OCI-LY1 (cell line): ENCODE measurements at regions not wholly inside any gene's neighbourhood (a gene's known extent, or its start where the extent isn't known, plus 50 kb on each side); places are given as distances from the start of the nearest gene placed in this dataset.

Experiments used
- H2AFZ ChIP-seq: fragments of 200-600 bp; sonication (generic), shearing (Covaris generic); 2 replicates; pipeline ENCODE4 v1.6.0; 2014; ENCODE audit warnings: antibody characterized with exemption, mild to moderate bottlenecking, low read length
- H3F3A ChIP-seq: fragments of 200-600 bp; sonication (generic), shearing (Covaris generic); 2 replicates; pipeline ENCODE4 v1.6.0; 2014; ENCODE audit warnings: mild to moderate bottlenecking, antibody characterized with exemption, low read length, moderate library complexity; ENCODE audit not compliant: insufficient read depth
- H3K27ac ChIP-seq: fragments of 200-600 bp; sonication (generic); 2 replicates; pipeline ENCODE4 v1.5.1; 2014; ENCODE audit warnings: low read length, mixed run types, mild to moderate bottlenecking, low read depth; ENCODE audit not compliant: poor library complexity, severe bottlenecking
- H3K27me3 ChIP-seq: fragments of 200-600 bp; sonication (generic); 2 replicates; pipeline ENCODE4 v1.6.0; 2014; ENCODE audit warnings: antibody characterized with exemption, mild to moderate bottlenecking, low read length, moderate library complexity; ENCODE audit not compliant: insufficient read depth
- H3K36me3 ChIP-seq: fragments of 200-600 bp; sonication (generic); 2 replicates; pipeline ENCODE4 v1.6.1; 2014; ENCODE audit warnings: mild to moderate bottlenecking, antibody characterized with exemption, low read length, moderate library complexity, mixed read lengths; ENCODE audit not compliant: insufficient read depth
- H3K4me1 ChIP-seq: fragments of 200-600 bp; sonication (generic); 2 replicates; pipeline ENCODE4 v1.5.1; 2014; ENCODE audit warnings: mild to moderate bottlenecking, low read length, moderate library complexity; ENCODE audit not compliant: insufficient read depth, severe bottlenecking
- H3K4me2 ChIP-seq: fragments of 200-600 bp; sonication (generic), shearing (Covaris generic); 2 replicates; pipeline ENCODE4 v1.6.1; 2014; ENCODE audit warnings: low read length
- H3K4me3 ChIP-seq: fragments of 200-600 bp; sonication (generic); 2 replicates; pipeline ENCODE4 v1.5.1; 2014; ENCODE audit warnings: low read length, low read depth, mild to moderate bottlenecking, mixed read lengths; ENCODE audit not compliant: poor library complexity, severe bottlenecking
- H3K79me2 ChIP-seq: fragments of 200-600 bp; shearing (Covaris generic); 2 replicates; pipeline ENCODE4 v1.6.1; 2016; ENCODE audit warnings: mixed run types, low read length, mixed read lengths; ENCODE audit not compliant: insufficient read depth
- H3K9ac ChIP-seq: fragments of 200-600 bp; sonication (generic), shearing (Covaris generic); 2 replicates; pipeline ENCODE4 v1.6.1; 2014; ENCODE audit warnings: mild to moderate bottlenecking, low read length, mixed read lengths
- H3K9me2 ChIP-seq: fragments of 200-600 bp; sonication (generic), shearing (Covaris generic); 2 replicates; pipeline ENCODE4 v1.6.1; 2014; ENCODE audit warnings: low read depth, mild to moderate bottlenecking, low read length, mixed read lengths
- H3K9me3 ChIP-seq: fragments of 200-600 bp; shearing (Covaris generic); 2 replicates; pipeline ENCODE4 v1.6.1; 2014; ENCODE audit warnings: low read length, mixed read lengths
- H4K20me1 ChIP-seq: fragments of 200-600 bp; sonication (generic), shearing (Covaris generic); 2 replicates; pipeline ENCODE4 v1.6.0; 2016; ENCODE audit warnings: mild to moderate bottlenecking, low read length; ENCODE audit not compliant: insufficient read depth
- CTCF ChIP-seq: fragments of 200-600 bp; sonication (generic), shearing (Covaris generic); IDR thresholded peaks from 2 replicates; pipeline ENCODE4 v1.5.1; 2017; ENCODE audit warnings: mild to moderate bottlenecking, antibody characterized with exemption, low read length, moderate library complexity, mixed read lengths
- EZH2 ChIP-seq: fragments of 200-600 bp; sonication (generic), shearing (Covaris generic); IDR thresholded peaks from 2 replicates; pipeline ENCODE4 v1.8.0; 2017; ENCODE audit warnings: borderline replicate concordance, mixed run types, mild to moderate bottlenecking, antibody characterized with exemption, low read length, moderate library complexity, mixed read lengths

- H3K79me2 ChIP-seq: no peaks in the 10 kb centered on the region
- no peaks in the 10 kb centered on the region for H3K9me2 ChIP-seq
- no peak overlapping the region for H2AFZ ChIP-seq
- no peaks in the 10 kb centered on the region for H3F3A ChIP-seq
- H3K9me3 ChIP-seq: no peaks in the 10 kb centered on the region
- no peak for TF ChIP-seq EZH2
- TF ChIP-seq CTCF: no peak
- H3K4me3 ChIP-seq: no peak overlapping the region
- H3K36me3 ChIP-seq: no peaks in the 10 kb centered on the region
- no peaks in the 10 kb centered on the region for H3K27me3 ChIP-seq
- H3K4me1 ChIP-seq: no peaks in the 10 kb centered on the region
- H3K4me2 ChIP-seq: no peak overlapping the region
- H4K20me1 ChIP-seq: no peaks in the 10 kb centered on the region
- no peak overlapping the region for H3K27ac ChIP-seq
- H3K9ac ChIP-seq: no peak overlapping the region
These were observed 275.6 kb downstream of the TFAP2B start for GRCh38 chr6:51094271-51094670.

DNA sequence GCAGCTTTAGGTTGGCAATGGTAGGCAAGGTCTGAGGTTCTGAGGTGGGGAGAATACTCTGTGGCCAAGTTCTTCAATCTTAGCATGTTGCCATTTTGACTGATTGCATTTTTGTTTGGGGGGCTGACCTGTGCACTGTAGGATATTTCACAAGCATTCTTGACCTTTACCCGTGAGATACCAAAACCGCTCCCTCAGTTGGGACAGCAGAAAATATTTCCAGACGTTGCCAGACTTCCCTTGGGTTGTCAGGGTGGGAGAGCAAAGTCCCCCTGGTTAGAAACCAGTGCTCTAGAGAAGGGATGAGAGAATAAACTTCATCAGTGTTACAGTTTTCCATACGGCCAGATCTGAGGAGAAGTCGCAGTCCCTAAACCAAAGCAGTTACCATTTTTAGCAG, 279.6 kb downstream of the TFAP2B start:
- no peaks in the 10 kb centered on the region for H3K9me3 ChIP-seq
- no peak overlapping the region for H2AFZ ChIP-seq
- no peak overlapping the region for H3K4me2 ChIP-seq
- H3K4me1 ChIP-seq: no peaks in the 10 kb centered on the region
- no peak overlapping the region for H3K27ac ChIP-seq
- no peak overlapping the region for H3K9ac ChIP-seq
- H3K36me3 ChIP-seq: no peaks in the 10 kb centered on the region
- no peak for TF ChIP-seq CTCF
- no peak for TF ChIP-seq EZH2
- H4K20me1 ChIP-seq: no peaks in the 10 kb centered on the region
- no peak overlapping the region for H3K4me3 ChIP-seq
- no peaks in the 10 kb centered on the region for H3F3A ChIP-seq
- H3K79me2 ChIP-seq: no peaks in the 10 kb centered on the region
- H3K9me2 ChIP-seq: no peaks in the 10 kb centered on the region
- no peaks in the 10 kb centered on the region for H3K27me3 ChIP-seq

DNA sequence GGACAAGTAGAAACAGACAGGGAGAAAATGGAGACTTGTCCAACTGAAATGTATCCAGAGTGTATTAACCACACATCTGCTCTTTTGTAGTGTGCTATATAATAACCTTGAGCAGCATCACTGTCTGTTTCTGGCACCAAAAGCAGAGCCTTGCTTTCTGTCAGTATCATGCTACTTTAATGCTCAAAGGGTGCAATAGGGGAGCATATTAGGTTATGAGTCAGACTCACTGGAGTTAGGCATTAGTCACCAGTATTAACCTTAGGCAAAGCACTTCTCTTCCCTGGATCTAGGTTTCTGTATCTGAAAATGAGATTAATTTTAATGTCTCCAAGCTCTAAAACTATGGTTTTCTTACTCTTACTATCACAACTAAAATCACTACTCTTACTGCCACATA, 280.1 kb downstream of the TFAP2B start:
- TF ChIP-seq EZH2: no peak
- TF ChIP-seq CTCF: no peak
- Histone ChIP-seq H3K27ac (no peak overlapping the region), H3F3A (no peaks in the 10 kb centered on the region), H3K9ac (no peak overlapping the region), H4K20me1 (no peaks in the 10 kb centered on the region), H2AFZ (no peak overlapping the region), H3K79me2 (no peaks in the 10 kb centered on the region), H3K27me3 (no peaks in the 10 kb centered on the region), H3K9me3 (no peaks in the 10 kb centered on the region), H3K36me3 (no peaks in the 10 kb centered on the region), H3K4me1 (no peaks in the 10 kb centered on the region), H3K4me3 (no peak overlapping the region), H3K9me2 (no peaks in the 10 kb centered on the region), H3K4me2 (no peak overlapping the region)
